PFSK-1 (cell line): ENCODE measurements at regions not wholly inside any gene's neighbourhood (a gene's known extent, or its start where the extent isn't known, plus 50 kb on each side); places are given as distances from the start of the nearest gene placed in this dataset.

ENCODE experiments used
- POLR2AphosphoS5 ChIP-seq: IDR thresholded peaks from 2 replicates; pipeline ENCODE4 v1.6.1; 2012; ENCODE audit warnings: low read depth, mild to moderate bottlenecking, control low read depth, low read length, moderate library complexity
- REST ChIP-seq, 2 experiments: IDR thresholded peaks; 2 replicates each; pipeline versions ENCODE4 v1.6.1 to v1.8.0; 2011 to 2012; ENCODE audit warnings: low read depth in 2 of 2, low read length in 2 of 2, control low read depth in 1 of 2, inconsistent platforms in 1 of 2, mild to moderate bottlenecking in 1 of 2, moderate library complexity in 1 of 2; ENCODE audit not compliant: insufficient read depth in 1 of 2
- TAF1 ChIP-seq: IDR thresholded peaks from 2 replicates; pipeline ENCODE4 v1.6.1; 2012; ENCODE audit warnings: low read length, control low read depth, borderline replicate concordance; ENCODE audit not compliant: insufficient read depth

DNA sequence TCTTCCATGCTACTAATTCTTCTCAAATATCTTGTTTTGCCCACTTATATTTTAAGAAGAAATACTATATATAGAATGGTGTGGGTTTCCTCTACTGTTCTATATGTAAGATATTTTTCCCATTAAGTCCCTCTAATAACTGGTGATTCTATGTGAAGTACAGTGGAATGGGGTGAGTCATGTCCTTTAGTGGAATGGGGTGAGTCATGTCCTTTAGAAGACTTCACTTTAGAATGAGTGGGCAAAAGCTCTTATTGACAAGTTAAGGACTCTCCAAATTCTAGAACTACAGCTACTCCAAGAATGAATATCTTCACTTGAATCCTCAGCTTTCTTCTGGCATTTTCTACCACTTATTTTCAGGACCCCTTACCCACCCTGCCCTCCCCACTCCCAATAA, 349.9 kb downstream of the ETNK1 start:
- TF ChIP-seq REST (IDR thresholded peaks at IDR 0.05; ENCODE audit: insufficient read depth in 1 of 2, low read depth in 2 of 2, low read length in 2 of 2) (no peak), POLR2AphosphoS5 (no peak), TAF1 (no peak)
